HG03103 (cell line): ENCODE measurements at regions not wholly inside any gene's neighbourhood (a gene's known extent, or its start where the extent isn't known, plus 50 kb on each side); places are given as distances from the start of the nearest gene placed in this dataset.

ENCODE experiments used
- ATAC-seq: cut with Tn5 transposase; IDR thresholded peaks from one replicate; pipeline ENCODE4 v1.9.1; 2021; ENCODE audit warnings: low read depth; ENCODE audit not compliant: unreplicated experiment

- no peak for ATAC-seq
Observed at GRCh38 chr14:101221549-101222160, 318.1 kb upstream of the RTL1 start.

- ATAC-seq: no peak
Observed at GRCh38 chr14:101222362-101223070, 319.0 kb upstream of the RTL1 start.

- no peak for ATAC-seq
Observed at GRCh38 chr14:101223127-101223526, 319.6 kb upstream of the RTL1 start.

- ATAC-seq: no peak
Observed at GRCh38 chr14:101223561-101224162, 320.1 kb upstream of the RTL1 start.

- ATAC-seq: no peak
Observed at GRCh38 chr14:101224356-101225156, 321.0 kb upstream of the RTL1 start.

- ATAC-seq: no peak
Observed at GRCh38 chr14:101225157-101226152, 321.9 kb upstream of the RTL1 start.

- no peak for ATAC-seq
Observed at GRCh38 chr14:101226265-101226602, 322.7 kb upstream of the RTL1 start.

- ATAC-seq: no peak
Observed at GRCh38 chr14:101226603-101227425, 323.3 kb upstream of the RTL1 start.

- ATAC-seq: no peak
Observed at GRCh38 chr14:101227611-101228594, 324.4 kb upstream of the RTL1 start.

GRCh38 chr14:101228949-101229541 lies 325.5 kb upstream of the RTL1 start:
- ATAC-seq: no peak

GRCh38 chr14:101229666-101230065 lies 326.1 kb upstream of the RTL1 start:
- ATAC-seq: no peak

- no peak for ATAC-seq
Observed at GRCh38 chr14:101230161-101230850, 326.8 kb upstream of the RTL1 start.

GRCh38 chr14:101230851-101231550 lies 327.5 kb upstream of the RTL1 start:
- ATAC-seq: no peak

GRCh38 chr14:101231828-101232227 lies 328.3 kb upstream of the RTL1 start:
- no peak for ATAC-seq

GRCh38 chr14:101232340-101233020 lies 328.8 kb upstream of the DIO3 start:
- no peak for ATAC-seq

- ATAC-seq: no peak
Observed at GRCh38 chr14:101233021-101233366, 328.3 kb upstream of the DIO3 start.
